Panc1 (cell line): ENCODE measurements at regions not wholly inside any gene's neighbourhood (a gene's known extent, or its start where the extent isn't known, plus 50 kb on each side); places are given as distances from the start of the nearest gene placed in this dataset.

ENCODE experiments used
- ATAC-seq: fragments of 200-7000 bp; cut with Tn5 transposase; 2 replicates; pipeline ENCODE4 v1.9.1; 2020; ENCODE audit warnings: mild to moderate bottlenecking, moderate library complexity
- BruUV-seq: library from RNA; stranded (reverse); fragments of 400-500 nt; replicated peaks from 2 replicates; lab custom pipeline; 2021; lab: Mats Ljungman, UMichigan
- CTCF ChIA-PET: fragments of 300-600 bp; sonication (Branson Sonifier 250); formaldehyde crosslinking; loops from one replicate; lab custom pipeline; 2022; ENCODE audit warnings: antibody characterized with exemption; lab: Charles Lee
- POLR2A ChIA-PET: fragments of 300-600 bp; sonication (Branson Sonifier 250); formaldehyde crosslinking; loops from one replicate; lab custom pipeline; 2022; ENCODE audit warnings: antibody characterized with exemption; lab: Charles Lee
- DNase-seq: peaks from one replicate; pipeline ENCODE4 v3.0.0-alpha.2; 2010; ENCODE audit warnings: low read depth, low spot score
- H3K27ac ChIP-seq: 2 replicates; pipeline ENCODE4 v1.5.1; 2011; ENCODE audit warnings: mild to moderate bottlenecking, low read length, inconsistent platforms
- H3K27me3 ChIP-seq: fragments of 200-500 bp; sonication (Bioruptor generic); 2 replicates; pipeline ENCODE4 v1.6.0; 2014; ENCODE audit warnings: low read length, inconsistent platforms; ENCODE audit not compliant: control insufficient read depth, insufficient read depth
- H3K36me3 ChIP-seq: fragments of 200-500 bp; sonication (Bioruptor generic); 2 replicates; pipeline ENCODE4 v1.5.1; 2014; ENCODE audit warnings: inconsistent platforms, mild to moderate bottlenecking, low read length, moderate library complexity; ENCODE audit not compliant: control insufficient read depth, insufficient read depth
- H3K4me1 ChIP-seq: 2 replicates; pipeline ENCODE4 v1.5.1; 2011; ENCODE audit warnings: inconsistent platforms, mild to moderate bottlenecking, low read length, moderate library complexity; ENCODE audit not compliant: control insufficient read depth, insufficient read depth
- H3K4me3 ChIP-seq, 2 experiments: 2 replicates each; pipeline ENCODE4 v1.5.1; 2011 to 2012; ENCODE audit warnings: low read depth in 2 of 2, low read length in 2 of 2, mild to moderate bottlenecking in 2 of 2, inconsistent platforms in 1 of 2, moderate library complexity in 1 of 2
- H3K9me3 ChIP-seq: fragments of 200-500 bp; sonication (Bioruptor generic); 2 replicates; pipeline ENCODE4 v1.5.1; 2014; ENCODE audit warnings: low read depth, mild to moderate bottlenecking, inconsistent platforms, low read length, moderate library complexity; ENCODE audit not compliant: control insufficient read depth, insufficient read depth
- POLR2AphosphoS5 ChIP-seq: IDR thresholded peaks from 2 replicates; pipeline ENCODE4 v1.6.1; 2012; ENCODE audit warnings: mild to moderate bottlenecking, low read depth, low read length, moderate library complexity
- SIN3A ChIP-seq: IDR thresholded peaks from 2 replicates; pipeline ENCODE4 v1.6.1; 2012; ENCODE audit warnings: low read depth, mild to moderate bottlenecking, low read length, moderate library complexity, borderline replicate concordance; ENCODE audit not compliant: insufficient read depth
- TCF7L2 ChIP-seq: IDR thresholded peaks from 2 replicates; pipeline ENCODE4 v1.6.1; 2011; ENCODE audit warnings: mild to moderate bottlenecking, low read depth, low read length, inconsistent platforms
- in situ Hi-C: cut with HindIII; loops from 2 replicates; pipeline ENCODE4 v1.10.0; 2016; ENCODE audit warnings: low sequenced_read_pairs, low pct_unique_long_range_greater_than_20kb
- intact Hi-C: fragments of 100-400 bp; cut with micrococcal nuclease; formaldehyde crosslinking; loops from one replicate; pipeline ENCODE4 v1.10.0; 2022; ENCODE audit not compliant: unreplicated experiment
- TF ChIP-seq, protein P1 (sequence below), 2 experiments: IDR thresholded peaks; 2 replicates each; pipeline ENCODE4 v1.6.1; 2011 to 2012; ENCODE audit warnings: low read depth in 2 of 2, control low read depth in 1 of 2, low read length in 1 of 2, mild to moderate bottlenecking in 1 of 2, moderate library complexity in 1 of 2; ENCODE audit not compliant: insufficient read depth in 1 of 2
- TF ChIP-seq, protein P2 (sequence below): fragments of 450-650 bp; IDR thresholded peaks from 2 replicates; pipeline ENCODE4 v1.5.1; 2017; ENCODE audit warnings: mild to moderate bottlenecking

DNA sequence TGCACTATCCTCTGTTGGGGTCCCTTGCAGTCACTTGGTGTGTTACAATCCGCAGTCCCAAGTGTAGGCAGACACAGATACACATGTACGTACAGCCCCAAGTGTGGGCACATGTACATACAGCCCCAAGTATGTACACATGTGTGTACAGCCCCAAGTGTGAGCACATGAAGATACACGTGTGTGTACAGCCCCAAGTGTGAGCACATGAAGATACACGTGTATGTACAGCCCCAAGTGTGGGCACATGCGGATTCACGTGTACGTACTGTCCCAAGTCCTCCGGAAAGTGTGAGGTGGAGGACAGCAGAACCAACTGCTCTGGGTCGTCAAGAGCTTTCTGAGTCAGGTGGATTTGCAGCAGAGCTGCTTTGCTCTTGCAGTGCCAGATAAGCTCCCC is 440.0 kb downstream of the ZNF516 start:
- BruUV-seq, result no TSS peak
- in situ Hi-C loops, result no loop called here
- Histone ChIP-seq H3K36me3 (no peaks in the 10 kb centered on the region), H3K27me3 (peaks cover 3% of the 10 kb centered on the region; the same call in 1 of the 2 replicates), H3K9me3 (no peaks in the 10 kb centered on the region), H3K4me3 (no peak overlapping the region), H3K27ac (no peak overlapping the region), H3K4me1 (no peaks in the 10 kb centered on the region)
- ChIA-PET CTCF (no interaction called here), POLR2A (no interaction called here)
- no peak for ATAC-seq
- TF ChIP-seq SIN3A, result no peak
- intact Hi-C loops, result no loop called here
- no peak for DNase-seq

DNA sequence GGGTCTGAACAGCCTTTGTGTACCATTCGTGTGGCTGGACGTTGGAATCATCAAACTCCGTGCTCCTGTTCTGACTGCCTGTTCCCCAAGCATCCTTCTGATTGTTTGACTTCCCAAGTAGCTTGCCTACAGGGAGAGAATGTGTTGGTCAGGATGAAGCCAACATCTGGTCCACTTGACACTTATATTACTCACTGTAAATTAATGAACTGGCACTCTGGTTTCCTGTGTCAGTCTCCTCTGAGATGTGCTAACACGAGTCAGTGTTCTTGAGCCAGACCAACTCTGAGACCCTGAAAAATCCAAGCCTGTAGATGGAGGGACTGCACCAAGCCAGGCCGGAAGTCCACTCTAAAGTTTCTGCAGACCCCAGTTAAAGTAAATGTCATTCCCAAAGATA is 440.9 kb downstream of the ZNF516 start:
- in situ Hi-C loops (no loop called here), intact Hi-C loops (no loop called here)
- H3K36me3 ChIP-seq, result no peaks in the 10 kb centered on the region
- BruUV-seq, result no TSS peak
- POLR2A ChIA-PET, result no interaction called here
- TF ChIP-seq TCF7L2 (no peak), SIN3A (no peak), POLR2AphosphoS5 (no peak)
- TF ChIP-seq, protein P1, sequence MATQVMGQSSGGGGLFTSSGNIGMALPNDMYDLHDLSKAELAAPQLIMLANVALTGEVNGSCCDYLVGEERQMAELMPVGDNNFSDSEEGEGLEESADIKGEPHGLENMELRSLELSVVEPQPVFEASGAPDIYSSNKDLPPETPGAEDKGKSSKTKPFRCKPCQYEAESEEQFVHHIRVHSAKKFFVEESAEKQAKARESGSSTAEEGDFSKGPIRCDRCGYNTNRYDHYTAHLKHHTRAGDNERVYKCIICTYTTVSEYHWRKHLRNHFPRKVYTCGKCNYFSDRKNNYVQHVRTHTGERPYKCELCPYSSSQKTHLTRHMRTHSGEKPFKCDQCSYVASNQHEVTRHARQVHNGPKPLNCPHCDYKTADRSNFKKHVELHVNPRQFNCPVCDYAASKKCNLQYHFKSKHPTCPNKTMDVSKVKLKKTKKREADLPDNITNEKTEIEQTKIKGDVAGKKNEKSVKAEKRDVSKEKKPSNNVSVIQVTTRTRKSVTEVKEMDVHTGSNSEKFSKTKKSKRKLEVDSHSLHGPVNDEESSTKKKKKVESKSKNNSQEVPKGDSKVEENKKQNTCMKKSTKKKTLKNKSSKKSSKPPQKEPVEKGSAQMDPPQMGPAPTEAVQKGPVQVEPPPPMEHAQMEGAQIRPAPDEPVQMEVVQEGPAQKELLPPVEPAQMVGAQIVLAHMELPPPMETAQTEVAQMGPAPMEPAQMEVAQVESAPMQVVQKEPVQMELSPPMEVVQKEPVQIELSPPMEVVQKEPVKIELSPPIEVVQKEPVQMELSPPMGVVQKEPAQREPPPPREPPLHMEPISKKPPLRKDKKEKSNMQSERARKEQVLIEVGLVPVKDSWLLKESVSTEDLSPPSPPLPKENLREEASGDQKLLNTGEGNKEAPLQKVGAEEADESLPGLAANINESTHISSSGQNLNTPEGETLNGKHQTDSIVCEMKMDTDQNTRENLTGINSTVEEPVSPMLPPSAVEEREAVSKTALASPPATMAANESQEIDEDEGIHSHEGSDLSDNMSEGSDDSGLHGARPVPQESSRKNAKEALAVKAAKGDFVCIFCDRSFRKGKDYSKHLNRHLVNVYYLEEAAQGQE (IDR thresholded peaks at IDR 0.05; ENCODE audit: insufficient read depth in 1 of 2, low read depth in 2 of 2, low read length in 1 of 2), result no peak
- TF ChIP-seq, protein P2, sequence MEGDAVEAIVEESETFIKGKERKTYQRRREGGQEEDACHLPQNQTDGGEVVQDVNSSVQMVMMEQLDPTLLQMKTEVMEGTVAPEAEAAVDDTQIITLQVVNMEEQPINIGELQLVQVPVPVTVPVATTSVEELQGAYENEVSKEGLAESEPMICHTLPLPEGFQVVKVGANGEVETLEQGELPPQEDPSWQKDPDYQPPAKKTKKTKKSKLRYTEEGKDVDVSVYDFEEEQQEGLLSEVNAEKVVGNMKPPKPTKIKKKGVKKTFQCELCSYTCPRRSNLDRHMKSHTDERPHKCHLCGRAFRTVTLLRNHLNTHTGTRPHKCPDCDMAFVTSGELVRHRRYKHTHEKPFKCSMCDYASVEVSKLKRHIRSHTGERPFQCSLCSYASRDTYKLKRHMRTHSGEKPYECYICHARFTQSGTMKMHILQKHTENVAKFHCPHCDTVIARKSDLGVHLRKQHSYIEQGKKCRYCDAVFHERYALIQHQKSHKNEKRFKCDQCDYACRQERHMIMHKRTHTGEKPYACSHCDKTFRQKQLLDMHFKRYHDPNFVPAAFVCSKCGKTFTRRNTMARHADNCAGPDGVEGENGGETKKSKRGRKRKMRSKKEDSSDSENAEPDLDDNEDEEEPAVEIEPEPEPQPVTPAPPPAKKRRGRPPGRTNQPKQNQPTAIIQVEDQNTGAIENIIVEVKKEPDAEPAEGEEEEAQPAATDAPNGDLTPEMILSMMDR, result no peak
- H3K4me3 ChIP-seq, result no peak overlapping the region
- H3K4me1 ChIP-seq, result no peaks in the 10 kb centered on the region
- peaks cover 3% of the 10 kb centered on the region; the same call in 1 of the 2 replicates for H3K27me3 ChIP-seq
- no peaks in the 10 kb centered on the region for H3K9me3 ChIP-seq
- DNase-seq, result no peak
- no peak overlapping the region for H3K27ac ChIP-seq
- no peak for ATAC-seq
- CTCF ChIA-PET, result no interaction called here

DNA sequence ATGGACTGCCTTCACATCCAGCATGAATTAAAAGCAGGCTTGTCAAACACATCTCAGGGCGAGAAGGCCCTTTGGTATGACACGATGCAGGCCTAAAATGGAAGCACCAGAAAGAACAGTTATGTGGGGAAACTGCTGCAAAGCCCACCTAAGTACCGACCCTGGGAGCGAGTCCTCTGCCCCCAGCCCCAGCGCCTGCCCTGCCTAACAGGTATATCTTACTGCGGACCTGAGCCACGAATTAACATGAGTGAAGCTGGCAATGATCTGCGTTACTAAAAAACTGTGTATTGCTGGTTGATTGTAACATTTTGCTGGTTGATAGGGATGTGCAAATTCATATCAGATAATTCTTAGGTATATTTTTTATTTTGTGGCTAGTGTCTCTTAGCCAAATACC is 441.5 kb downstream of the ZNF516 start:
- ChIA-PET POLR2A (no interaction called here), CTCF (no interaction called here)
- H3K9me3 ChIP-seq, result no peaks in the 10 kb centered on the region
- in situ Hi-C loops, result no loop called here
- DNase-seq (no peak), ATAC-seq (no peak)
- no peak overlapping the region for H3K4me3 ChIP-seq
- intact Hi-C loops, result no loop called here
- peaks cover 3% of the 10 kb centered on the region; the same call in 1 of the 2 replicates for H3K27me3 ChIP-seq
- no peaks in the 10 kb centered on the region for H3K36me3 ChIP-seq
- no peak overlapping the region for H3K27ac ChIP-seq
- TF ChIP-seq, protein P1 (IDR thresholded peaks at IDR 0.05; ENCODE audit: insufficient read depth in 1 of 2, low read depth in 2 of 2, low read length in 1 of 2), result no peak
- TF ChIP-seq SIN3A (no peak), TCF7L2 (no peak)
- BruUV-seq, result no TSS peak
- no peaks in the 10 kb centered on the region for H3K4me1 ChIP-seq
